Endothelial cell of umbilical vein (primary cell): ENCODE measurements at regions not wholly inside any gene's neighbourhood (a gene's known extent, or its start where the extent isn't known, plus 50 kb on each side); places are given as distances from the start of the nearest gene placed in this dataset.
"Not testable (repeated sequence)": the region's sequence is repeated elsewhere in the genome, so short reads cannot be mapped to it uniquely, and the experiment has no call there.

Experiments used
- BruUV-seq: library from RNA; stranded (reverse); fragments of 400-500 nt; replicated peaks from 2 replicates; lab custom pipeline; 2021; lab: Mats Ljungman, UMichigan
- CTCF ChIA-PET: fragments of 300-600, 350-600 bp; sonication (Branson Sonifier 250); formaldehyde crosslinking; loops from one replicate; lab custom pipeline; 2021; ENCODE audit warnings: antibody characterized with exemption, inconsistent platforms; lab: Charles Lee
- POLR2A ChIA-PET: fragments of 300-600, 350-600 bp; sonication (Branson Sonifier 250); formaldehyde crosslinking; loops from one replicate; lab custom pipeline; 2021; ENCODE audit warnings: antibody characterized with exemption, inconsistent platforms; lab: Charles Lee
- DNase-seq: peaks from one replicate; pipeline ENCODE4 v3.0.0-alpha.2; 2011; ENCODE audit warnings: low read depth, low spot score
- FAIRE-seq: peaks from 2 replicates; lab custom pipeline; 2011; peaks lifted over from hg19 to GRCh38; lab: Jason Lieb, UNC
- H2AFZ ChIP-seq: 2 replicates; pipeline ENCODE4 v1.6.0; 2012; ENCODE audit warnings: low read depth, low read length, control low read depth, inconsistent platforms
- H3K27ac ChIP-seq: 2 replicates; pipeline ENCODE4 v1.5.1; 2011; ENCODE audit warnings: low read depth, mild to moderate bottlenecking, control low read depth, low read length, moderate library complexity; ENCODE audit not compliant: insufficient read depth
- H3K27me3 ChIP-seq, 2 experiments: 2 replicates each; pipeline versions ENCODE4 v1.6.0 to v1.6.1; 2011; ENCODE audit warnings: low read length in 2 of 2, mixed read lengths in 1 of 2; ENCODE audit not compliant: control insufficient read depth in 2 of 2, insufficient read depth in 2 of 2
- H3K36me3 ChIP-seq, 2 experiments: 2 replicates in 1 of 2; 3 replicates in 1 of 2; pipeline ENCODE4 v1.5.1; 2011; ENCODE audit warnings: low read length in 2 of 2, mild to moderate bottlenecking in 1 of 2, moderate library complexity in 1 of 2; ENCODE audit not compliant: control insufficient read depth in 2 of 2, insufficient read depth in 2 of 2; ENCODE audit errors: extremely low read depth in 1 of 2
- H3K4me1 ChIP-seq: 3 replicates; pipeline ENCODE4 v1.5.1; 2011; ENCODE audit warnings: mild to moderate bottlenecking, low read length; ENCODE audit not compliant: control insufficient read depth, insufficient read depth; ENCODE audit errors: extremely low read depth
- H3K4me2 ChIP-seq: 2 replicates; pipeline ENCODE4 v1.6.1; 2011; ENCODE audit warnings: low read length, control low read depth, mixed read lengths; ENCODE audit not compliant: insufficient read depth
- H3K4me3 ChIP-seq, 3 experiments: fragments of 200-600 bp in 1 of 3; sonication (generic), shearing (Covaris generic) in 1 of 3; replicated peaks in 1 of 3; 2 replicates each; pipeline ENCODE4 v1.5.1; 2011 to 2016; ENCODE audit warnings: control low read depth in 3 of 3, low read length in 3 of 3, mild to moderate bottlenecking in 2 of 3, inconsistent platforms in 1 of 3, low read depth in 1 of 3, moderate library complexity in 1 of 3; ENCODE audit not compliant: insufficient read depth in 1 of 3
- H3K79me2 ChIP-seq: 2 replicates; pipeline ENCODE4 v1.6.0; 2012; ENCODE audit warnings: low read length, inconsistent platforms; ENCODE audit not compliant: control insufficient read depth, insufficient read depth
- H3K9ac ChIP-seq: replicated peaks from 2 replicates; pipeline ENCODE3; 2011; ENCODE audit warnings: low read length, control low read depth; ENCODE audit not compliant: insufficient read depth; ENCODE audit errors: extremely low read depth
- H3K9me1 ChIP-seq: replicated peaks from 3 replicates; pipeline ENCODE4 v1.6.0; 2011; ENCODE audit warnings: mild to moderate bottlenecking, low read length; ENCODE audit not compliant: control insufficient read depth, insufficient read depth; ENCODE audit errors: extremely low read depth
- H3K9me3 ChIP-seq: replicated peaks from 2 replicates; pipeline ENCODE4 v1.5.1; 2012; ENCODE audit warnings: low read length, inconsistent platforms; ENCODE audit not compliant: control insufficient read depth, insufficient read depth
- H4K20me1 ChIP-seq: replicated peaks from 2 replicates; pipeline ENCODE3; 2011; ENCODE audit warnings: mild to moderate bottlenecking, low read length; ENCODE audit not compliant: control insufficient read depth, insufficient read depth; ENCODE audit errors: extremely low read depth
- CTCF ChIP-seq, 2 donors: IDR thresholded peaks; 1 replicate in 1 of 2; 2 replicates in 1 of 2; pipeline ENCODE4 v1.5.1; 2011; ENCODE audit warnings: low read length in 2 of 2, mild to moderate bottlenecking in 2 of 2, moderate library complexity in 2 of 2, control low read depth in 1 of 2, inconsistent platforms in 1 of 2, low read depth in 1 of 2; ENCODE audit not compliant: insufficient read depth in 1 of 2; ENCODE audit errors: extremely low read depth in 1 of 2
- EZH2 ChIP-seq: IDR thresholded peaks from 2 replicates; pipeline ENCODE4 v1.6.1; 2012; ENCODE audit warnings: borderline replicate concordance, low read depth, mild to moderate bottlenecking, moderate library complexity, low read length, inconsistent platforms; ENCODE audit not compliant: severe bottlenecking
- FOS ChIP-seq: IDR thresholded peaks from 2 replicates; pipeline ENCODE4 v1.6.1; 2011; ENCODE audit warnings: mild to moderate bottlenecking, low read length, moderate library complexity, borderline replicate concordance; ENCODE audit not compliant: insufficient read depth
- GATA2 ChIP-seq: IDR thresholded peaks from 2 replicates; pipeline ENCODE4 v1.7.0; 2011; ENCODE audit warnings: low read depth, mild to moderate bottlenecking, moderate library complexity, mixed read lengths, low read length; ENCODE audit not compliant: insufficient read length, insufficient read depth
- JUN ChIP-seq: IDR thresholded peaks from 2 replicates; pipeline ENCODE4 v1.6.1; 2011; ENCODE audit warnings: borderline replicate concordance, low read depth; ENCODE audit not compliant: insufficient read length, insufficient read depth
- MYC ChIP-seq: IDR thresholded peaks from one replicate; pipeline ENCODE4 v1.6.1; 2011; ENCODE audit warnings: mild to moderate bottlenecking, low read depth, low read length
- POLR2A ChIP-seq: IDR thresholded peaks from 2 replicates; pipeline ENCODE4 v1.6.1; 2012; ENCODE audit warnings: low read depth, mild to moderate bottlenecking, control low read depth, low read length
- POLR2AphosphoS5 ChIP-seq: IDR thresholded peaks from 2 replicates; pipeline ENCODE4 v1.6.1; 2012; ENCODE audit warnings: low read depth, mild to moderate bottlenecking, control low read depth, low read length, moderate library complexity; ENCODE audit not compliant: insufficient read depth
- dilution Hi-C: fragments of 300-500 bp; cut with MboI; formaldehyde crosslinking; loops from one replicate; pipeline ENCODE4 v1.15.0; 2019; ENCODE audit warnings: low sequenced_read_pairs; ENCODE audit not compliant: extremely low pct_ligation_motif_present
- intact Hi-C: fragments of 100-400 bp; cut with micrococcal nuclease; formaldehyde crosslinking; loops from one replicate; pipeline ENCODE4 v1.10.0; 2022
- TF ChIP-seq, protein P1 (sequence below): IDR thresholded peaks from 2 replicates; pipeline ENCODE4 v1.6.1; 2011; ENCODE audit not compliant: insufficient read depth, insufficient read length

GRCh38 chr2:83186105-83186760 is 1272.8 kb downstream of the SUCLG1 start:
- ChIA-PET CTCF (interaction anchor here (0.8 to 4.2 kb wide), 7 partner anchors 9 to 495 kb away, joined by 3 to 31 read pairs (median 4); no protein-coding TSS in a partner anchor), POLR2A (interaction anchor here (0.9 to 1.0 kb wide), 2 partner anchors 82 to 104 kb away, joined by 3 read pairs; no protein-coding TSS in a partner anchor)
- dilution Hi-C loops (no loop called here), intact Hi-C loops (loop anchor here (1.0 to 5.0 kb wide), 6 partner anchors 82 to 480 kb away; no protein-coding TSS in a partner anchor)
- Histone ChIP-seq H3K4me2 (peak overlapping the region; percentile 88), H3K79me2 (no peaks in the 10 kb centered on the region), H3K9me3 (no peaks in the 10 kb centered on the region), H3K9me1 (no peaks in the 10 kb centered on the region), H3K4me3 (peak overlapping the region in 2 of 3 experiments; percentile 5 to 41), H2AFZ (peak overlapping the region; percentile 68), H3K9ac (peak overlapping the region; percentile 56), H4K20me1 (no peaks in the 10 kb centered on the region), H3K27ac (peak overlapping the region; percentile 84), H3K27me3 (no peaks in the 10 kb centered on the region), H3K4me1 (peaks cover 24% of the 10 kb centered on the region), H3K36me3 (no peaks in the 10 kb centered on the region)
- DNase-seq = peak; percentile 84
- TF ChIP-seq, protein P1, sequence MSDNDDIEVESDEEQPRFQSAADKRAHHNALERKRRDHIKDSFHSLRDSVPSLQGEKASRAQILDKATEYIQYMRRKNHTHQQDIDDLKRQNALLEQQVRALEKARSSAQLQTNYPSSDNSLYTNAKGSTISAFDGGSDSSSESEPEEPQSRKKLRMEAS = no peak
- peak; percentile 94 for TF ChIP-seq GATA2
- TF ChIP-seq FOS = peak; percentile 95
- TF ChIP-seq POLR2A = no peak
- no peak for TF ChIP-seq MYC
- TF ChIP-seq EZH2 = no peak
- peak; percentile 82 for TF ChIP-seq JUN
- peak; percentile 77 for TF ChIP-seq POLR2AphosphoS5
- no peak for TF ChIP-seq CTCF (IDR thresholded peaks at IDR 0.05; ENCODE audit: extremely low read depth in 1 of 2, insufficient read depth in 1 of 2, low read depth in 1 of 2, low read length in 2 of 2)
- TSS peak; percentile 91 for BruUV-seq
- FAIRE-seq = peak; percentile 100

GRCh38 chr2:83180862-83181530 is 1278.1 kb downstream of the SUCLG1 start:
- H3K4me1 ChIP-seq, intact Hi-C loops, H3K4me2 ChIP-seq, FAIRE-seq, H3K9me1 ChIP-seq, BruUV-seq, CTCF ChIA-PET, H3K27ac ChIP-seq, H3K27me3 ChIP-seq, H3K9me3 ChIP-seq, H4K20me1 ChIP-seq, H3K9ac ChIP-seq, POLR2A ChIA-PET, H2AFZ ChIP-seq, dilution Hi-C loops, H3K79me2 ChIP-seq, DNase-seq, H3K4me3 ChIP-seq, H3K36me3 ChIP-seq: not testable (repeated sequence)
